ENCODE measurements at regions not wholly inside any gene's neighbourhood (a gene's known extent, or its start where the extent isn't known, plus 50 kb on each side); places are given as distances from the start of the nearest gene placed in this dataset.

DNA sequence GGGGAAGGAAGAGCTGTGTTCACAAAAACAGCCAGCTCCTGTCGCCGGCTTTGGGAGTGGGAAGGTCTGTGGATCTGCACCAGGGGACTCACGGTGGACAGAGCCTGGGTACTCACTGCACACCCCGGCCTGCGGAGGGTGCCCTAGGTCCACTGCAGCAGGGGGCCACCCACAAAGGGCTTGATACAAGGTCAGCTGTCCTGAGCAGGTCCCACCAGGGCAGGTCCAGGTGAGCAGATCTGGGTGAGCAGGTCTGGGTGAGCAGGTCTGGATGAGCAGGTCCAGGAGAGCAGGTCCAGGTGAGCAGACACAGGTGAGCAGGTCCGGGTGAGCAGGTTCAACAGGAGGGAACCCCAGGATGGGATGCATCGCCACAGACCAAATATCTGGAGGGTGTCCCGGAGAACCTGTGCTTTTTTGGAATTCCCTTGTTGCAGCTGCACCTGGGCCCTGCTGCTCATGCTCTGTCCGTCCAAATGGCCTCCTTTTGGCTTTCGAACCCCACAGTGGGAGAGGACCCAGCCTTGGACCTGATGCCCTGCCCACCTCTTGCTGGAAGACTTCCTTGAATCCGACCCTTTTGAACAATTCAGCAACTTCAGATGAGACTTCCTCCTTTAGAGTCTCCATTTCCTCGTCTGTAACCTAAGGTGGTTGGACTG is 485.3 kb downstream of the TBC1D22A start:
- Histone ChIP-seq H3K4me1 (ENCODE audit: insufficient read depth) (no peaks in the 10 kb centered on the region), H3K9ac (no peak overlapping the region), H3K27me3 (replicated peaks; ENCODE audit: insufficient read depth) (no peaks in the 10 kb centered on the region; the same call in 1 of the 2 replicates), H3K4me2 (ENCODE audit: unreplicated experiment) (no peak overlapping the region), H2AFZ (no peak overlapping the region), H3F3A (ENCODE audit: insufficient read depth) (no peaks in the 10 kb centered on the region), H3K27ac (no peak overlapping the region), H3K9me2 (ENCODE audit: insufficient read depth) (no peaks in the 10 kb centered on the region), H3K4me3 (no peak overlapping the region), H3K36me3 (ENCODE audit: low read depth) (no peaks in the 10 kb centered on the region), H4K20me1 (ENCODE audit: insufficient read depth) (no peaks in the 10 kb centered on the region), H3K9me3 (ENCODE audit: low read depth) (peaks cover 1% of the 10 kb centered on the region), H3K79me2 (ENCODE audit: insufficient read depth) (no peaks in the 10 kb centered on the region)
- no peak for DNase-seq
- in situ Hi-C loops (cut with MboI) = no loop called here
- no peak for TF ChIP-seq EZH2 (IDR thresholded peaks at IDR 0.05; ENCODE audit: insufficient read depth, poor library complexity, severe bottlenecking)
- no peak for TF ChIP-seq EZH2phosphoT487 (IDR thresholded peaks at IDR 0.05; ENCODE audit: insufficient read depth, low read depth)
- WGBS, 2 experiments (ENCODE audit: low coverage in 1 of 2, low lambda C conversion rate in 2 of 2, missing lambda C conversion rate in 2 of 2) = 45% methylated on average over 12 of the region's 12 CpGs

DNA sequence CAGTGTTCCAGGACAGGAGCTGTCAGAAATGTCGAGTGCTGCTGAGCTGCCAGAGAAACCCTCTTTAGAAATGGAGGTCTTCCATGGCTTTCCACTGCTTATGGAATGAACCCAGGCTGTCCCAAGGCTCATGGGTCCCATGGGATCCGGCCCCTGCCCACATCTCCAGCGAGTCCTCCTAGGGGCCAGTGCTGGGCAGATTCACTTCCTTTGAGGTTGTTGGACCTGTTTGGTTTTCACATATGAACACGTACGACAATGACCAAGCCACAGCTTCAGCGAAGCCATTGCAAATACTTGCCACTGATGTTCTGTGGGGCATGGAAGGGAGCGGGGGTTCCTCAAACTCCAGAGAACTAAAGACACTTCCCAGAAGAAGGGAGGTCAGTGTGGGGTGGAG is 483.3 kb downstream of the TBC1D22A start:
- Histone ChIP-seq H3F3A (ENCODE audit: insufficient read depth) (no peaks in the 10 kb centered on the region), H3K9me2 (ENCODE audit: insufficient read depth) (no peaks in the 10 kb centered on the region), H4K20me1 (ENCODE audit: insufficient read depth) (no peaks in the 10 kb centered on the region), H3K27me3 (replicated peaks; ENCODE audit: insufficient read depth) (no peaks in the 10 kb centered on the region; the same call in 1 of the 2 replicates), H3K9ac (no peak overlapping the region), H3K79me2 (ENCODE audit: insufficient read depth) (no peaks in the 10 kb centered on the region), H3K4me2 (ENCODE audit: unreplicated experiment) (no peak overlapping the region), H3K4me3 (no peak overlapping the region), H3K36me3 (ENCODE audit: low read depth) (no peaks in the 10 kb centered on the region), H3K27ac (no peak overlapping the region), H3K9me3 (ENCODE audit: low read depth) (peaks cover 5% of the 10 kb centered on the region), H2AFZ (no peak overlapping the region), H3K4me1 (ENCODE audit: insufficient read depth) (no peaks in the 10 kb centered on the region)
- in situ Hi-C loops (cut with MboI) = no loop called here
- no peak for DNase-seq
- TF ChIP-seq EZH2 (IDR thresholded peaks at IDR 0.05; ENCODE audit: insufficient read depth, poor library complexity, severe bottlenecking) (no peak), EZH2phosphoT487 (IDR thresholded peaks at IDR 0.05; ENCODE audit: insufficient read depth, low read depth) (no peak)
- 45 to 49% methylated on average over 7 of the region's 7 CpGs for WGBS, 2 experiments (ENCODE audit: low coverage in 1 of 2, low lambda C conversion rate in 2 of 2, missing lambda C conversion rate in 2 of 2)

DNA sequence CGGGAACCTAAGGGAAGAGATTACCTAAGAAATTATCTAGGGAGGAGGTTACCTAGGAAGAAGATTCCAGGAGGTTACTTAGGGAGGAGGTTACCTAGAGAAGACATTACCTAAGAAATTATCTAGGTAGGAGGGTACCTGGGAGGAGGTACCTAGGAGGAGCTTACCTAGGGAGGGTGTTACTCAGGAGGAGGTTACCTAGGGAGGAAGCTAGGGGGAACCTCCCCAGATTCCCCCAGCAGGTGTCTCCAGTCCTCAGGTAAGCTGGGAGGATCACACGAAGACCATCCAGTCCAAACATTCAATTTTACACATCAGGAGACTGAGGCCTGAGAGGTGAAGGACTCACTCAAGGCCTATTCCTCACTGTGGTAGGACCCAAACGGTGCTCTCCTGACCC is 482.8 kb downstream of the TBC1D22A start:
- Histone ChIP-seq H3K9me2 (ENCODE audit: insufficient read depth) (no peaks in the 10 kb centered on the region), H3K9ac (no peak overlapping the region), H3K36me3 (ENCODE audit: low read depth) (no peaks in the 10 kb centered on the region), H3K79me2 (ENCODE audit: insufficient read depth) (no peaks in the 10 kb centered on the region), H3K9me3 (ENCODE audit: low read depth) (peaks cover 5% of the 10 kb centered on the region), H3K27ac (no peak overlapping the region), H3K27me3 (replicated peaks; ENCODE audit: insufficient read depth) (no peaks in the 10 kb centered on the region; the same call in 1 of the 2 replicates), H3F3A (ENCODE audit: insufficient read depth) (no peaks in the 10 kb centered on the region), H2AFZ (no peak overlapping the region), H3K4me1 (ENCODE audit: insufficient read depth) (no peaks in the 10 kb centered on the region), H3K4me2 (ENCODE audit: unreplicated experiment) (no peak overlapping the region), H3K4me3 (no peak overlapping the region), H4K20me1 (ENCODE audit: insufficient read depth) (no peaks in the 10 kb centered on the region)
- TF ChIP-seq EZH2 (IDR thresholded peaks at IDR 0.05; ENCODE audit: insufficient read depth, poor library complexity, severe bottlenecking) (no peak), EZH2phosphoT487 (IDR thresholded peaks at IDR 0.05; ENCODE audit: insufficient read depth, low read depth) (no peak)
- DNase-seq = no peak
- in situ Hi-C loops (cut with MboI) = no loop called here
- 15 to 21% methylated on average over 3 of the region's 3 CpGs for WGBS, 2 experiments (ENCODE audit: low coverage in 1 of 2, low lambda C conversion rate in 2 of 2, missing lambda C conversion rate in 2 of 2)

DNA sequence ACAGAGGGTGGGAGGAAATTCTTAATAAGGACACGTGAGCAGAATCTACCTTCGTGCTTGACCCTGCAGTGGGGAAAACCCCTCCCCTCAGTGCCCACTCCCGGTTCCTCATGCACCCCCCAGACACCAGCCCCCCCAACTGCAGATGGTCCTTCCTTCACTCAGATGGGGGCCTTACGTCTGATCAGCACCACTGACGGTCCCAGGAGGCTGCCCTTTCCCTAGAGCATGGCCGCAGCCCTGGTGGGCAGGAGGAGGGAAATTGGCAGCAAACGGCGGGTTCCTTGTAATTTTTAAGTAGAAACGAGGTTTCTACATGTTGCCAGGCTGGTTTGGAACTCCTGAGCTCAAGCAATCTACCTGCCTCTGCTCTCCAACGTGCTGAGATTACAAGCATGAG is 477.7 kb downstream of the TBC1D22A start:
- Histone ChIP-seq H3K9me2 (ENCODE audit: insufficient read depth) (no peaks in the 10 kb centered on the region), H3K36me3 (ENCODE audit: low read depth) (no peaks in the 10 kb centered on the region), H3K27me3 (replicated peaks; ENCODE audit: insufficient read depth) (no peaks in the 10 kb centered on the region), H3K4me2 (ENCODE audit: unreplicated experiment) (no peak overlapping the region), H3K27ac (no peak overlapping the region), H2AFZ (no peak overlapping the region), H3F3A (ENCODE audit: insufficient read depth) (no peaks in the 10 kb centered on the region), H3K4me1 (ENCODE audit: insufficient read depth) (no peaks in the 10 kb centered on the region), H3K4me3 (no peak overlapping the region), H4K20me1 (ENCODE audit: insufficient read depth) (no peaks in the 10 kb centered on the region), H3K79me2 (ENCODE audit: insufficient read depth) (no peaks in the 10 kb centered on the region), H3K9ac (no peak overlapping the region), H3K9me3 (ENCODE audit: low read depth) (peaks cover 5% of the 10 kb centered on the region)
- DNase-seq = no peak
- in situ Hi-C loops (cut with MboI) = no loop called here
- TF ChIP-seq EZH2phosphoT487 (IDR thresholded peaks at IDR 0.05; ENCODE audit: insufficient read depth, low read depth) (no peak), EZH2 (IDR thresholded peaks at IDR 0.05; ENCODE audit: insufficient read depth, poor library complexity, severe bottlenecking) (no peak)
- 11 to 20% methylated on average over 8 to 10 of the region's 10 CpGs for WGBS, 2 experiments (ENCODE audit: low coverage in 1 of 2, low lambda C conversion rate in 2 of 2, missing lambda C conversion rate in 2 of 2)
